OCI-LY1 (cell line): ENCODE measurements at regions not wholly inside any gene's neighbourhood (a gene's known extent, or its start where the extent isn't known, plus 50 kb on each side); places are given as distances from the start of the nearest gene placed in this dataset.

Source experiments
- EZH2 ChIP-seq: fragments of 200-600 bp; sonication (generic), shearing (Covaris generic); IDR thresholded peaks from 2 replicates; pipeline ENCODE4 v1.8.0; 2017; ENCODE audit warnings: borderline replicate concordance, mixed run types, mild to moderate bottlenecking, antibody characterized with exemption, low read length, moderate library complexity, mixed read lengths
- TF ChIP-seq, protein P1 (sequence below): fragments of 200-600 bp; sonication (generic), shearing (Covaris generic); IDR thresholded peaks from 2 replicates; pipeline ENCODE4 v1.5.1; 2017; ENCODE audit warnings: mild to moderate bottlenecking, antibody characterized with exemption, low read length, moderate library complexity, mixed read lengths

DNA sequence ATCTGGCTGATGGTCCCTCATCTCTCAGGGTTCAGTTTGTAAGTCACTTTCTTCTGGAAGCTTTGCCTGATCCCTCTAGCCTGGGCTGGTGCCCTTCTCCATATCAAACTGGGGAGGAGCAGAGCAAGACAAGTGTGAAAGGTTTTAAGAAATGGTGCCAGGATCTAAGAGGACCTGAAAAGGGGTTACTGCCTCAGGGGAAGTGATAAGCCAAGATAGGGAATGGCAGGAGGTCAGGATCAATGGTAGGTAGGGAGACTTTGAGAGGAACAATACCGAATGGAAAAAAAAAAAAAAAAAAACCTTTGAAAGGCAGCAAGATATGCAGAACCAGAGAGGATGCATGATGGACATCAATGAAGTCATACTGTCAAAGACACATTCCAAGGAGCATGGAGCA, 67.5 kb upstream of the TLR4 start:
- TF ChIP-seq, protein P1, sequence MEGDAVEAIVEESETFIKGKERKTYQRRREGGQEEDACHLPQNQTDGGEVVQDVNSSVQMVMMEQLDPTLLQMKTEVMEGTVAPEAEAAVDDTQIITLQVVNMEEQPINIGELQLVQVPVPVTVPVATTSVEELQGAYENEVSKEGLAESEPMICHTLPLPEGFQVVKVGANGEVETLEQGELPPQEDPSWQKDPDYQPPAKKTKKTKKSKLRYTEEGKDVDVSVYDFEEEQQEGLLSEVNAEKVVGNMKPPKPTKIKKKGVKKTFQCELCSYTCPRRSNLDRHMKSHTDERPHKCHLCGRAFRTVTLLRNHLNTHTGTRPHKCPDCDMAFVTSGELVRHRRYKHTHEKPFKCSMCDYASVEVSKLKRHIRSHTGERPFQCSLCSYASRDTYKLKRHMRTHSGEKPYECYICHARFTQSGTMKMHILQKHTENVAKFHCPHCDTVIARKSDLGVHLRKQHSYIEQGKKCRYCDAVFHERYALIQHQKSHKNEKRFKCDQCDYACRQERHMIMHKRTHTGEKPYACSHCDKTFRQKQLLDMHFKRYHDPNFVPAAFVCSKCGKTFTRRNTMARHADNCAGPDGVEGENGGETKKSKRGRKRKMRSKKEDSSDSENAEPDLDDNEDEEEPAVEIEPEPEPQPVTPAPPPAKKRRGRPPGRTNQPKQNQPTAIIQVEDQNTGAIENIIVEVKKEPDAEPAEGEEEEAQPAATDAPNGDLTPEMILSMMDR, result no peak
- TF ChIP-seq EZH2, result no peak
